ENCODE measurements at regions not wholly inside any gene's neighbourhood (a gene's known extent, or its start where the extent isn't known, plus 50 kb on each side); places are given as distances from the start of the nearest gene placed in this dataset.

DNA sequence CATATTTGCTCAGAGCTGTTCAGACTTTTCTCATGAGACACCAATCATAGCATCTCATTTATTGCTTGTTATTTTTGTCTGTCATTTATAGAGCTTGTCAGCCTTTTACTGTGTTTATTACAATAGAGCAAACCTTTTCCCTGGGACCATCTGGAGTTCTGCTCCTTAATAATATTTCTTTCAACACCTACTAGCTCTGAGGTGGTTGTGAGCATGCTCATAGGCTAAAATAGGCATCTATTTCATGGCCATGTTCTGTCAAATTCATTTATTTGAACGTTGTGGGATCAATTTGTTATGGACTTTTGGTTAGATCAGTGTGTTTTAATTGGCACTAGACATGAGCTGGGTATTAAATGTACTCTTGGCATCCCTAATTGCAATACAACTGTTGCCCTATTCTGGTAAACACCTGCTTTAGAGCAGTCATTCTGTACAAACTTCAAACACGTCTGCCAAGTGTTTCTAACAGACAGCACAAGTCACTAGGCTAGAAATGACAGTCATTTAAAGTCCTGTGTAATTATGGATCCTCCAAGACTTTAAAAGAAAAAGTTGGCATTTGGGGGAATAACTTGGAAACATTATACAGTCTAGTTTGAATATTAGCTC is 766.3 kb downstream of the ZNF385D start:
- no peak for TF ChIP-seq CTCF (conservative IDR thresholded peaks at IDR 0.05)
- no peak for TF ChIP-seq ZFX (IDR thresholded peaks at IDR 0.05)

Measured in C4-2B (cell line).